NCI-H460 (cell line): ENCODE measurements at regions not wholly inside any gene's neighbourhood (a gene's known extent, or its start where the extent isn't known, plus 50 kb on each side); places are given as distances from the start of the nearest gene placed in this dataset.
A peak's percentile ranks its signal among the peaks of the same experiment; 100 is the strongest.
"Not testable (repeated sequence)": the region's sequence is repeated elsewhere in the genome, so short reads cannot be mapped to it uniquely, and the experiment has no call there.

ENCODE experiments used
- DNase-seq: peaks from one replicate; pipeline ENCODE4 v3.0.0-alpha.2; 2016; ENCODE audit warnings: low read depth; ENCODE audit errors: extremely low read depth

DNA sequence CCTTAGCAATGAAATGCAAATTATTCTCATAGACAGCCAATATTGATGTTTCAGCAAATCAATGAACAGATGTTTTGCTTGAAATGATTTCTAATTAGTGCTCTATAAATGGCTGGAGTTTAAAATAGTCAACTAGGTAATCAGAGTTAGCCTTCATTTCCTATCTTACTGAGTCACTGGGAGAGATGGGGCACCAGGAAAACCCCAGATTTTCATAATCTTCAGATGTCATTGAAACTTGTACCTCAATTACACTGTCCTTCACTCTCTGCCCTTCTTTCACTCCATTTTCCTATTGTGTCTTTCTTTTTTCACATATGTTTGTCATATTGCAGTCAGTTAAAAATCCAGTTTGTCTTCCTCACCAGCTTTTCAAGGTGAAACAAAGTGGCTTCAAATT, 92.7 kb downstream of the C12orf75 start:
- no peak for DNase-seq

GRCh38 chr12:105423921-105424320, 93.4 kb downstream of the C12orf75 start:
- no peak for DNase-seq

GRCh38 chr12:105425254-105426174, 95.0 kb downstream of the C12orf75 start:
- DNase-seq: no peak

- DNase-seq: no peak
Measured at GRCh38 chr12:105426766-105427165, 96.3 kb downstream of the C12orf75 start.

DNA sequence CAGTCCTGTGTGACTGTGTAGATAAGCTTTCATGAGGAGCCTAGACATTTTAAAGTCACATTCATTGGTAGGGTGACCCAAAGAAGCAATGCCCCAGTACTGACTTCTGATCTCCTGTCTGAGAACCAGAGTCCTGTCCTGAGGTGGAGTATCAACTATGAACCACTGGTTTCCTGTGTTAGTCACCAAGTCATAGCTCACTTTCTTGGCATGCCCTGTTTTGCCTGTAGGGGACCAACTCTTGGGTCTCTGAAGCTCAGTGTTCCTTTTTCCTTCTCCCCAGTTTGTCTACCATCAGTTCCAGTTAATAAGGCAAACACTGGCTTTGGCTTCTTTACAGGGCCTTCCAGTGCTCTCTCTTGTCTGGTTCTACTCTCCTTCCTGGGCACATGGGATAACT, 97.4 kb downstream of the C12orf75 start:
- no peak for DNase-seq

GRCh38 chr12:105428793-105429395, 98.4 kb downstream of the C12orf75 start:
- no peak for DNase-seq

DNA sequence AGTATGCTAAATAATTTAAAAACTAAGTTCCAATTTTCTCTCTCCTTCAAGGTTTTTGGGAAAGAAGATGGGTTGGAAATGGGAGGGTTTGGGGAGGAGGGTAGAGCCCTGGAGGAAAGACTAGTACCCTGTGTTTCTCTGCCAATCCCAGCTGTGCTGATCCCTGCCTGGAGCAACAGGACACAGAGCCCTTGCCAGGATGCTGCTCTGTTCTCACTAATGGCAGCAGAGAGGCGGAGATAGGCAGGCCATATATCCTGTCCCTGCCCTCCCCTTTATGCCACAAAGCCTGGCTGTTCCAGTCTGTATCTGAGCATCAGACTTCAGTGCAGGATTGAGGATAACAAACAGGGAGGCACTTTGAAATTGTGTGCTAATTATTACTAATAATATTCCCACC, 99.0 kb downstream of the C12orf75 start:
- DNase-seq: no peak

GRCh38 chr12:105431537-105432100, 101.1 kb downstream of the C12orf75 start:
- no peak for DNase-seq

- no peak for DNase-seq
Measured at GRCh38 chr12:105433804-105434203, 103.3 kb downstream of the C12orf75 start.

DNA sequence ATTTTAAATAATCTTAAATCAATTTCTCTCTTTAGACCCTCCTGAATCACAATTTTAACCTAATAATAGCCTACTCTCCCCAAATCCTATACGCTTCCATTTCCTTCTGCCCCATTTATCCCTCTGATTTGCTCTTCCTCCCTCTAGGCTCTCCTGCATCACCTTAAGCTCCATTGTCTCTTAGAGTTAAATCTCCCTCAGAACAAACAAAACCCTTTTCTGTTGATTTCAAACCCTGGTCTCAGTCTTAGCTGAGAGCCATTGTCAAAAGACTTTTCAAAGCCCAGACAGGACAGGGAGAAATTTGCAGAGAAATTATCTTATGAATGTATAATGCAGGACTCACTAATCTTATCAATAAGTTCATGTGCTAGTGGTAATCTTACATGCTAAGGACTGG, 106.1 kb downstream of the C12orf75 start:
- no peak for DNase-seq

- no peak for DNase-seq
Measured at GRCh38 chr12:105440037-105440664, 109.7 kb downstream of the C12orf75 start.

- DNase-seq: peak; percentile 90
Measured at GRCh38 chr12:105443802-105444652, 113.5 kb downstream of the C12orf75 start.

- no peak for DNase-seq
Measured at GRCh38 chr12:105444653-105445102, 114.2 kb downstream of the C12orf75 start.

GRCh38 chr12:105445249-105445648, 114.8 kb downstream of the C12orf75 start:
- DNase-seq: no peak

GRCh38 chr12:105445649-105446048, 115.2 kb downstream of the C12orf75 start:
- peak; percentile 33 for DNase-seq

DNA sequence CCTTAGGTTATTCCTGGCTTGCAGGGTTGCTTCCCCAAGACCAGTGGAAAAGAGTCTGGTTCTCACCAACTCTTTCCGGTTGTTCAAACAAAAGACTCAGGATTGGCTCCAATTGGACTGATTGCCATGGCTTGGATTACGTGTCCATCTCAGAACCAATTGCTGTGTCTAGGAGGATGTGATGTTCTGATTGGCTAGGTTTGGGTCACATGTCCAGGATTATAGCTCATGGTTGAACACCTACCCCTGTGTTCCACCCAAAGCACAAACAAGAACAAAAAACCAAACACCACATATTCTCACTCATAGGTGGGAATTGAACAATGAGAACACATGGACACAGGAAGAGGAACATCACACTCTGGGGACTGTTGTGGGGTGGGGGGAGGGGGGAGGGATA, 116.0 kb downstream of the C12orf75 start:
- DNase-seq: not testable (repeated sequence)

- no peak for DNase-seq
Measured at GRCh38 chr12:105449431-105449830, 118.9 kb downstream of the C12orf75 start.

- DNase-seq: no peak
Measured at GRCh38 chr12:105451211-105451610, 120.7 kb downstream of the C12orf75 start.

- peak; percentile 43 for DNase-seq
Measured at GRCh38 chr12:105451798-105452197, 121.3 kb downstream of the C12orf75 start.

DNA sequence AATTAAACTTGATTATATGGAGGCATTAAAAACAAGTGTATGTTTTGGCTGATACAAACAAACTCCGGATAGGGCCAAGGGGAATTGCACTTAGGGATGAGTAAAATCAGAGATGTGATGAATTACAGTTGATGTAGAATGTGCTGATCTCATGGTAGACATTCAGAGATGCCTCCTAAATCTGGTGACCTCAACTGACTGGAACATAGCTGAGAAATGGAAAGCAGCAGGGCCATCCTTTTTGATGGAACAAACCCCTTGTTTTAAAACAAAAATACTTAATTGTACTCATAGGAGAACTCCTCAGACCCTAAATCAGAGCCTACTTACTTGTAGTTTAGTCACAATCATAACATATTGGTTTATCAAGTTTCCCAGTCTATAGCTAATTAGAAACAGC, 122.8 kb downstream of the C12orf75 start:
- DNase-seq: no peak
